GM19238 (cell line): ENCODE measurements at regions not wholly inside any gene's neighbourhood (a gene's known extent, or its start where the extent isn't known, plus 50 kb on each side); places are given as distances from the start of the nearest gene placed in this dataset.
"Not testable (repeated sequence)": the region's sequence is repeated elsewhere in the genome, so short reads cannot be mapped to it uniquely, and the experiment has no call there.

ENCODE experiments used
- DNase-seq: peaks from one replicate; pipeline ENCODE4 v3.0.0; 2011; ENCODE audit warnings: low spot score; ENCODE audit not compliant: insufficient read length

GRCh38 chr1:30171537-30172298, 551.7 kb downstream of the MATN1 start:
- DNase-seq, result no peak

- DNase-seq, result no peak
Measured at GRCh38 chr1:30169269-30169668, 554.1 kb downstream of the MATN1 start.

- DNase-seq, result no peak
Measured at GRCh38 chr1:30166174-30166573, 557.2 kb downstream of the MATN1 start.

GRCh38 chr1:30165116-30165515, 558.3 kb downstream of the MATN1 start:
- no peak for DNase-seq

- DNase-seq, result no peak
Measured at GRCh38 chr1:30164693-30165092, 558.7 kb downstream of the MATN1 start.

- DNase-seq, result no peak
Measured at GRCh38 chr1:30162565-30162964, 560.8 kb downstream of the MATN1 start.

GRCh38 chr1:30161953-30162352, 561.4 kb downstream of the MATN1 start:
- DNase-seq, result no peak

GRCh38 chr1:30160999-30161689, 562.2 kb downstream of the MATN1 start:
- no peak for DNase-seq

GRCh38 chr1:30159015-30159414, 564.4 kb downstream of the MATN1 start:
- DNase-seq, result no peak

- DNase-seq, result not testable (repeated sequence)
Measured at GRCh38 chr1:30155698-30156097, 567.7 kb downstream of the MATN1 start.

GRCh38 chr1:30155253-30155652, 568.1 kb downstream of the MATN1 start:
- DNase-seq, result not testable (repeated sequence)

- no peak for DNase-seq
Measured at GRCh38 chr1:30153743-30154449, 569.5 kb downstream of the MATN1 start.

- no peak for DNase-seq
Measured at GRCh38 chr1:30151826-30152225, 571.6 kb downstream of the MATN1 start.

- DNase-seq, result no peak
Measured at GRCh38 chr1:30151119-30151518, 572.3 kb downstream of the MATN1 start.

- no peak for DNase-seq
Measured at GRCh38 chr1:30149226-30149625, 574.2 kb downstream of the MATN1 start.

- DNase-seq, result no peak
Measured at GRCh38 chr1:30148676-30149075, 574.7 kb downstream of the MATN1 start.

GRCh38 chr1:30147188-30147587, 576.2 kb downstream of the MATN1 start:
- no peak for DNase-seq

GRCh38 chr1:30146448-30146847, 576.9 kb downstream of the MATN1 start:
- DNase-seq, result no peak

GRCh38 chr1:30145723-30146303, 577.6 kb downstream of the MATN1 start:
- no peak for DNase-seq

GRCh38 chr1:30144831-30145230, 578.6 kb downstream of the MATN1 start:
- DNase-seq, result no peak

GRCh38 chr1:30143517-30143916, 579.9 kb downstream of the MATN1 start:
- DNase-seq, result no peak

GRCh38 chr1:30140566-30140965, 582.8 kb downstream of the MATN1 start:
- no peak for DNase-seq
